Memory B cell (primary cell): ENCODE measurements at regions not wholly inside any gene's neighbourhood (a gene's known extent, or its start where the extent isn't known, plus 50 kb on each side); places are given as distances from the start of the nearest gene placed in this dataset.

Source experiments
- ATAC-seq: fragments of 150-1000 bp; cut with Tn5 transposase; 2 replicates; pipeline ENCODE4 v1.10.0; 2021; ENCODE audit warnings: low read depth, mild to moderate bottlenecking, moderate library complexity
- DNase-seq, 2 donors: peaks; one replicate each; pipeline ENCODE4 v3.0.0; 2022; ENCODE audit warnings: low spot score in 2 of 2
- H3K27ac Mint-ChIP-seq: one replicate; pipeline ENCODE4 v1.8.0; 2022; ENCODE audit warnings: mild to moderate bottlenecking, moderate library complexity, mixed read lengths
- H3K27me3 Mint-ChIP-seq: one replicate; pipeline ENCODE4 v1.8.0; 2022; ENCODE audit warnings: mixed read lengths
- H3K36me3 Mint-ChIP-seq: one replicate; pipeline ENCODE4 v1.8.0; 2022; ENCODE audit warnings: mild to moderate bottlenecking, mixed read lengths
- H3K4me1 Mint-ChIP-seq: one replicate; pipeline ENCODE4 v1.8.0; 2022; ENCODE audit warnings: mixed read lengths
- H3K4me3 Mint-ChIP-seq: one replicate; pipeline ENCODE4 v1.8.0; 2022; ENCODE audit warnings: mild to moderate bottlenecking, moderate library complexity, mixed read lengths
- H3K9me3 Mint-ChIP-seq: one replicate; pipeline ENCODE4 v1.8.0; 2022; ENCODE audit warnings: mixed read lengths

- peaks cover 11% of the 10 kb centered on the region for H3K27me3 Mint-ChIP-seq
- DNase-seq (no peak), ATAC-seq (no peak)
- H3K9me3 Mint-ChIP-seq: peaks cover 2% of the 10 kb centered on the region
- H3K36me3 Mint-ChIP-seq: no peaks in the 10 kb centered on the region
- no peak overlapping the region for H3K4me3 Mint-ChIP-seq
- no peaks in the 10 kb centered on the region for H3K4me1 Mint-ChIP-seq
- H3K27ac Mint-ChIP-seq: no peak overlapping the region
Measured at GRCh38 chr10:94075506-94075905, 81.8 kb downstream of the PLCE1 start.

- ATAC-seq (no peak), DNase-seq (no peak)
- Mint-ChIP-seq H3K36me3 (no peaks in the 10 kb centered on the region), H3K27ac (no peak overlapping the region), H3K9me3 (peaks cover 2% of the 10 kb centered on the region), H3K4me1 (no peaks in the 10 kb centered on the region), H3K27me3 (peaks cover 11% of the 10 kb centered on the region), H3K4me3 (no peak overlapping the region)
Measured at GRCh38 chr10:94076325-94076841, 82.7 kb downstream of the PLCE1 start.

GRCh38 chr10:94077042-94077441 lies 83.3 kb downstream of the PLCE1 start:
- H3K36me3 Mint-ChIP-seq: no peaks in the 10 kb centered on the region
- H3K27me3 Mint-ChIP-seq: peaks cover 8% of the 10 kb centered on the region
- peaks cover 2% of the 10 kb centered on the region for H3K9me3 Mint-ChIP-seq
- no peaks in the 10 kb centered on the region for H3K4me1 Mint-ChIP-seq
- ATAC-seq: no peak
- no peak for DNase-seq
- no peak overlapping the region for H3K4me3 Mint-ChIP-seq
- H3K27ac Mint-ChIP-seq: no peak overlapping the region

- H3K4me3 Mint-ChIP-seq: no peak overlapping the region
- peaks cover 8% of the 10 kb centered on the region for H3K27me3 Mint-ChIP-seq
- H3K27ac Mint-ChIP-seq: no peak overlapping the region
- peaks cover 2% of the 10 kb centered on the region for H3K9me3 Mint-ChIP-seq
- ATAC-seq: no peak
- no peaks in the 10 kb centered on the region for H3K4me1 Mint-ChIP-seq
- no peak for DNase-seq
- no peaks in the 10 kb centered on the region for H3K36me3 Mint-ChIP-seq
Measured at GRCh38 chr10:94080108-94080507, 86.4 kb downstream of the PLCE1 start.

GRCh38 chr10:94083662-94084265 lies 90.0 kb downstream of the PLCE1 start:
- Mint-ChIP-seq H3K9me3 (peaks cover 2% of the 10 kb centered on the region), H3K36me3 (no peaks in the 10 kb centered on the region), H3K27ac (no peak overlapping the region), H3K4me3 (no peak overlapping the region), H3K27me3 (peaks cover 8% of the 10 kb centered on the region), H3K4me1 (no peaks in the 10 kb centered on the region)
- ATAC-seq: no peak
- no peak for DNase-seq

GRCh38 chr10:94084344-94084743 lies 90.6 kb downstream of the PLCE1 start:
- Mint-ChIP-seq H3K9me3 (peaks cover 2% of the 10 kb centered on the region), H3K36me3 (no peaks in the 10 kb centered on the region), H3K27me3 (peaks cover 10% of the 10 kb centered on the region), H3K4me3 (no peak overlapping the region), H3K27ac (no peak overlapping the region), H3K4me1 (no peaks in the 10 kb centered on the region)
- DNase-seq (no peak), ATAC-seq (no peak)

GRCh38 chr10:94085288-94085687 lies 91.6 kb downstream of the PLCE1 start:
- Mint-ChIP-seq H3K27ac (no peak overlapping the region), H3K9me3 (no peaks in the 10 kb centered on the region), H3K36me3 (no peaks in the 10 kb centered on the region), H3K27me3 (peaks cover 6% of the 10 kb centered on the region), H3K4me3 (no peak overlapping the region), H3K4me1 (no peaks in the 10 kb centered on the region)
- DNase-seq (no peak), ATAC-seq (no peak)

GRCh38 chr10:94085766-94086437 lies 92.2 kb downstream of the PLCE1 start:
- peaks cover 3% of the 10 kb centered on the region for H3K27me3 Mint-ChIP-seq
- H3K9me3 Mint-ChIP-seq: no peaks in the 10 kb centered on the region
- no peak for DNase-seq
- no peak overlapping the region for H3K4me3 Mint-ChIP-seq
- no peaks in the 10 kb centered on the region for H3K36me3 Mint-ChIP-seq
- H3K4me1 Mint-ChIP-seq: no peaks in the 10 kb centered on the region
- H3K27ac Mint-ChIP-seq: no peak overlapping the region
- no peak for ATAC-seq

- DNase-seq (no peak), ATAC-seq (no peak)
- Mint-ChIP-seq H3K9me3 (peaks cover 1% of the 10 kb centered on the region), H3K4me3 (no peak overlapping the region), H3K36me3 (peaks cover 1% of the 10 kb centered on the region), H3K27me3 (peaks cover 7% of the 10 kb centered on the region), H3K27ac (no peak overlapping the region), H3K4me1 (peaks cover 2% of the 10 kb centered on the region)
Measured at GRCh38 chr10:94088926-94089381, 95.2 kb downstream of the PLCE1 start.

GRCh38 chr10:94091649-94092048 lies 97.9 kb downstream of the PLCE1 start:
- Mint-ChIP-seq H3K36me3 (peaks cover 1% of the 10 kb centered on the region), H3K9me3 (peaks cover 1% of the 10 kb centered on the region), H3K4me3 (no peak overlapping the region), H3K27me3 (peaks cover 7% of the 10 kb centered on the region), H3K4me1 (peaks cover 2% of the 10 kb centered on the region), H3K27ac (no peak overlapping the region)
- DNase-seq (no peak), ATAC-seq (no peak)

- Mint-ChIP-seq H3K27me3 (peaks cover 7% of the 10 kb centered on the region), H3K4me3 (no peak overlapping the region), H3K27ac (no peak overlapping the region), H3K9me3 (peaks cover 1% of the 10 kb centered on the region), H3K4me1 (peaks cover 2% of the 10 kb centered on the region), H3K36me3 (peaks cover 1% of the 10 kb centered on the region)
- DNase-seq: no peak
- ATAC-seq: no peak
Measured at GRCh38 chr10:94092848-94093247, 99.1 kb downstream of the PLCE1 start.

- no peak for DNase-seq
Measured at GRCh38 chr10:94093286-94093905, 99.7 kb downstream of the PLCE1 start.

GRCh38 chr10:94094540-94094939 lies 100.8 kb downstream of the PLCE1 start:
- H3K27me3 Mint-ChIP-seq: peaks cover 5% of the 10 kb centered on the region
- peaks cover 2% of the 10 kb centered on the region for H3K4me1 Mint-ChIP-seq
- ATAC-seq: no peak
- no peak overlapping the region for H3K27ac Mint-ChIP-seq
- H3K36me3 Mint-ChIP-seq: peaks cover 1% of the 10 kb centered on the region
- DNase-seq: no peak
- no peak overlapping the region for H3K4me3 Mint-ChIP-seq
- H3K9me3 Mint-ChIP-seq: peaks cover 1% of the 10 kb centered on the region

More at GRCh38 chr10:94093286-94093905, 99.7 kb downstream of the PLCE1 start:
- Mint-ChIP-seq H3K27me3 (peaks cover 5% of the 10 kb centered on the region), H3K27ac (no peak overlapping the region), H3K36me3 (peaks cover 1% of the 10 kb centered on the region), H3K9me3 (peaks cover 1% of the 10 kb centered on the region), H3K4me3 (no peak overlapping the region), H3K4me1 (peaks cover 2% of the 10 kb centered on the region)
- ATAC-seq: no peak

GRCh38 chr10:94097656-94098055 lies 103.9 kb downstream of the PLCE1 start:
- Mint-ChIP-seq H3K27ac (no peak overlapping the region), H3K27me3 (peaks cover 4% of the 10 kb centered on the region), H3K9me3 (peaks cover 1% of the 10 kb centered on the region), H3K4me3 (no peak overlapping the region), H3K4me1 (peaks cover 2% of the 10 kb centered on the region), H3K36me3 (peaks cover 1% of the 10 kb centered on the region)
- ATAC-seq (no peak), DNase-seq (no peak)
